PC-9 (cell line): ENCODE measurements at regions not wholly inside any gene's neighbourhood (a gene's known extent, or its start where the extent isn't known, plus 50 kb on each side); places are given as distances from the start of the nearest gene placed in this dataset.

ENCODE experiments used
- BruUV-seq: library from RNA; stranded (reverse); fragments of 400-500 nt; replicated peaks from 2 replicates; lab custom pipeline; 2021; lab: Mats Ljungman, UMichigan
- CTCF ChIA-PET: fragments of 300-600 bp; sonication (Branson Sonifier 250); formaldehyde crosslinking; loops from one replicate; lab custom pipeline; 2022; ENCODE audit warnings: antibody characterized with exemption; lab: Charles Lee
- POLR2A ChIA-PET: fragments of 300-600 bp; sonication (Branson Sonifier 250); formaldehyde crosslinking; loops from one replicate; lab custom pipeline; 2022; ENCODE audit warnings: antibody characterized with exemption; ENCODE audit not compliant: unreplicated experiment; lab: Charles Lee
- DNase-seq, 2 experiments: peaks; one replicate each; pipeline versions ENCODE4 v3.0.0 to v3.0.0-alpha.2; 2015 to 2022; ENCODE audit warnings: mixed read lengths in 1 of 2
- H2AFZ ChIP-seq: fragments of 200-600 bp; sonication (generic); 2 replicates; pipeline ENCODE4 v1.8.1; 2017; ENCODE audit warnings: antibody characterized with exemption
- H3F3A ChIP-seq: fragments of 200-600 bp; sonication (generic); 2 replicates; pipeline ENCODE4 v1.8.1; 2017; ENCODE audit warnings: antibody characterized with exemption, mild to moderate bottlenecking, low read depth; ENCODE audit not compliant: insufficient read depth
- H3K27ac ChIP-seq: fragments of 200-600 bp; sonication (generic); 2 replicates; pipeline ENCODE4 v1.6.1; 2016; ENCODE audit warnings: mixed run types
- H3K27me3 ChIP-seq: fragments of 200-600 bp; sonication (generic); 2 replicates; pipeline ENCODE4 v1.6.1; 2016; ENCODE audit warnings: low read depth, mixed run types; ENCODE audit not compliant: insufficient read depth
- H3K36me3 ChIP-seq: fragments of 200-600 bp; sonication (generic); 2 replicates; pipeline ENCODE4 v1.6.1; 2016; ENCODE audit warnings: low read depth, mixed run types
- H3K4me1 ChIP-seq: fragments of 200-600 bp; sonication (generic); replicated peaks from 2 replicates; pipeline ENCODE4 v1.6.1; 2016; ENCODE audit warnings: mixed run types; ENCODE audit not compliant: insufficient read depth
- H3K4me2 ChIP-seq: fragments of 200-600 bp; sonication (generic); 2 replicates; pipeline ENCODE4 v1.6.1; 2017; ENCODE audit warnings: mixed run types
- H3K4me3 ChIP-seq: fragments of 200-600 bp; sonication (generic); 2 replicates; pipeline ENCODE4 v1.6.1; 2016; ENCODE audit warnings: mixed run types
- H3K79me2 ChIP-seq: fragments of 200-600 bp; sonication (generic); 2 replicates; pipeline ENCODE4 v1.6.1; 2017; ENCODE audit warnings: low read depth, mixed run types
- H3K9me2 ChIP-seq: fragments of 200-600 bp; sonication (generic); 2 replicates; pipeline ENCODE4 v1.8.1; 2017; ENCODE audit warnings: mild to moderate bottlenecking; ENCODE audit not compliant: insufficient read depth
- H3K9me3 ChIP-seq: fragments of 200-600 bp; sonication (generic); 2 replicates; pipeline ENCODE4 v1.8.1; 2016; ENCODE audit warnings: low read depth; ENCODE audit not compliant: insufficient read depth
- H4K20me1 ChIP-seq: fragments of 200-600 bp; sonication (generic); 2 replicates; pipeline ENCODE4 v1.8.1; 2017; ENCODE audit not compliant: insufficient read depth
- EZH2 ChIP-seq: fragments of 200-600 bp; sonication (generic); IDR thresholded peaks from 2 replicates; pipeline ENCODE4 v1.8.0; 2017; ENCODE audit warnings: antibody characterized with exemption, low read depth
- intact Hi-C: fragments of 100-400 bp; cut with micrococcal nuclease; formaldehyde crosslinking; loops from one replicate; pipeline ENCODE4 v1.10.0; 2022; ENCODE audit not compliant: unreplicated experiment
- TF ChIP-seq, protein P1 (sequence below): fragments of 200-600 bp; sonication (generic); conservative IDR thresholded peaks from 2 replicates; pipeline ENCODE4 v1.6.1; 2017; ENCODE audit warnings: mixed run types, antibody characterized with exemption, mild to moderate bottlenecking, moderate library complexity

- Histone ChIP-seq H3K9me3 (no peaks in the 10 kb centered on the region), H3K27ac (no peak overlapping the region), H3F3A (no peaks in the 10 kb centered on the region), H3K4me2 (no peak overlapping the region), H3K79me2 (no peaks in the 10 kb centered on the region), H4K20me1 (no peaks in the 10 kb centered on the region), H3K36me3 (no peaks in the 10 kb centered on the region), H3K9me2 (no peaks in the 10 kb centered on the region), H2AFZ (no peak overlapping the region), H3K27me3 (peaks cover 35% of the 10 kb centered on the region), H3K4me3 (no peak overlapping the region), H3K4me1 (no peaks in the 10 kb centered on the region)
- TF ChIP-seq, protein P1, sequence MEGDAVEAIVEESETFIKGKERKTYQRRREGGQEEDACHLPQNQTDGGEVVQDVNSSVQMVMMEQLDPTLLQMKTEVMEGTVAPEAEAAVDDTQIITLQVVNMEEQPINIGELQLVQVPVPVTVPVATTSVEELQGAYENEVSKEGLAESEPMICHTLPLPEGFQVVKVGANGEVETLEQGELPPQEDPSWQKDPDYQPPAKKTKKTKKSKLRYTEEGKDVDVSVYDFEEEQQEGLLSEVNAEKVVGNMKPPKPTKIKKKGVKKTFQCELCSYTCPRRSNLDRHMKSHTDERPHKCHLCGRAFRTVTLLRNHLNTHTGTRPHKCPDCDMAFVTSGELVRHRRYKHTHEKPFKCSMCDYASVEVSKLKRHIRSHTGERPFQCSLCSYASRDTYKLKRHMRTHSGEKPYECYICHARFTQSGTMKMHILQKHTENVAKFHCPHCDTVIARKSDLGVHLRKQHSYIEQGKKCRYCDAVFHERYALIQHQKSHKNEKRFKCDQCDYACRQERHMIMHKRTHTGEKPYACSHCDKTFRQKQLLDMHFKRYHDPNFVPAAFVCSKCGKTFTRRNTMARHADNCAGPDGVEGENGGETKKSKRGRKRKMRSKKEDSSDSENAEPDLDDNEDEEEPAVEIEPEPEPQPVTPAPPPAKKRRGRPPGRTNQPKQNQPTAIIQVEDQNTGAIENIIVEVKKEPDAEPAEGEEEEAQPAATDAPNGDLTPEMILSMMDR: no peak
- TF ChIP-seq EZH2: no peak
- ChIA-PET POLR2A (no interaction called here), CTCF (no interaction called here)
- DNase-seq: no peak
- BruUV-seq: no TSS peak
- intact Hi-C loops: no loop called here
Measured at GRCh38 chr2:175476374-175476773, 294.9 kb upstream of the ATP5MC3 start.

- no peak overlapping the region for H3K27ac ChIP-seq
- no peak overlapping the region for H3K4me2 ChIP-seq
- H4K20me1 ChIP-seq: no peaks in the 10 kb centered on the region
- no TSS peak for BruUV-seq
- ChIA-PET CTCF (interaction anchor here (0.5 kb wide), 1 partner anchor 31 kb away, joined by 3 read pairs; no protein-coding TSS in a partner anchor), POLR2A (no interaction called here)
- DNase-seq: no peak
- H3K9me2 ChIP-seq: no peaks in the 10 kb centered on the region
- H3K4me1 ChIP-seq: no peaks in the 10 kb centered on the region
- no peak overlapping the region for H3K4me3 ChIP-seq
- intact Hi-C loops: no loop called here
- no peaks in the 10 kb centered on the region for H3K36me3 ChIP-seq
- no peak overlapping the region for H2AFZ ChIP-seq
- no peaks in the 10 kb centered on the region for H3F3A ChIP-seq
- no peaks in the 10 kb centered on the region for H3K9me3 ChIP-seq
- no peak for TF ChIP-seq EZH2
- TF ChIP-seq, protein P1: no peak
- peaks cover 35% of the 10 kb centered on the region for H3K27me3 ChIP-seq
- no peaks in the 10 kb centered on the region for H3K79me2 ChIP-seq
Measured at GRCh38 chr2:175475130-175475529, 293.6 kb upstream of the ATP5MC3 start.

DNA sequence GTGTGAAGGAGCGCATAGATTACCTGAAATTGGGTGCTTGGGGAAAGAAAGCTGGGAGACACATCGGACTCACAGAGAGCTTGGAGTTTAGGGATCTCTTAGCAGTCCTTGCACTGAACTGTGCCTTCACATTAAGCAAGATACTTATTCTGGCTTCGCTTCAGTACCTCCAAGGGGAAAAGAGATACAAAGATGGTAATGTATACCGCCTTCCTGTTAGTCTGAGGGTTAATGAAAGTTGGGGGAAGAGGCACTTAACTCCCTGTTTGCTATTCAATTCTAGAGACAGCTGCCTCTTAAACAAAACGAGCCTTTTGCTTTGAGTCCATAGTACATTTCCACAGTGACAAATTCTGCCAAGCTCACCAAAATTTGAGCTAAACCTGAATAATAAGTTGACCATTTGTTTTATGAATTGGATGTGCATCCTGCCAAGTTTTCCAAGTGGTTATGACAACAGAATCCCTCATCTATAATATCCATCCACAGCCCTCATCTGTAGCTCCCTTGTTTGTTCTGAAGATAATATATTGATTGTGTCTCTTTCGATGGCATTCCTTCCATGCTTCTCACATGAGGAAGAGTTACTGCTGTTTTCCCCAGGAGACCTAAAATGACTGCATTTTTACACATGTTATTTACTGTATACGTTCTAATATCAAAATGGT is 287.1 kb upstream of the ATP5MC3 start:
- BruUV-seq: no TSS peak
- H3K9me2 ChIP-seq: no peaks in the 10 kb centered on the region; the same call in 1 of the 2 replicates
- DNase-seq: no peak
- H3K27me3 ChIP-seq: peaks cover 37% of the 10 kb centered on the region
- ChIA-PET POLR2A (no interaction called here), CTCF (no interaction called here)
- no peak overlapping the region for H3K4me2 ChIP-seq
- H3K4me3 ChIP-seq: no peak overlapping the region
- H2AFZ ChIP-seq: no peak overlapping the region
- H3K27ac ChIP-seq: no peak overlapping the region
- intact Hi-C loops: no loop called here
- H3K36me3 ChIP-seq: no peaks in the 10 kb centered on the region
- H3K79me2 ChIP-seq: no peaks in the 10 kb centered on the region
- TF ChIP-seq EZH2: no peak
- TF ChIP-seq, protein P1: no peak
- H3F3A ChIP-seq: no peaks in the 10 kb centered on the region
- no peaks in the 10 kb centered on the region for H3K9me3 ChIP-seq
- H3K4me1 ChIP-seq: no peaks in the 10 kb centered on the region
- H4K20me1 ChIP-seq: no peaks in the 10 kb centered on the region
